GM12878 (cell line): ENCODE measurements at regions not wholly inside any gene's neighbourhood (a gene's known extent, or its start where the extent isn't known, plus 50 kb on each side); places are given as distances from the start of the nearest gene placed in this dataset.

ENCODE experiments used
- ATF3 ChIP-seq: IDR thresholded peaks from 2 replicates; pipeline ENCODE4 v1.6.1; 2011; ENCODE audit warnings: low read depth, mild to moderate bottlenecking, low read length, moderate library complexity, borderline replicate concordance; ENCODE audit errors: extremely low read depth
- ATF7 ChIP-seq: fragments of 450-650 bp; IDR thresholded peaks from 2 replicates; pipeline ENCODE4 v1.6.1; 2016; ENCODE audit warnings: low read depth, mild to moderate bottlenecking
- BCLAF1 ChIP-seq: fragments of 450-650 bp; IDR thresholded peaks from 2 replicates; pipeline ENCODE4 v1.6.1; 2017; ENCODE audit warnings: antibody characterized with exemption, mild to moderate bottlenecking, moderate library complexity
- CBX5 ChIP-seq: sonication (generic); IDR thresholded peaks from 2 replicates; pipeline ENCODE4 v1.6.1; 2016; ENCODE audit warnings: low read depth, moderate library complexity, mild to moderate bottlenecking, inconsistent platforms
- ETV6 ChIP-seq, 2 experiments: fragments of 450-650 bp in 1 of 2; IDR thresholded peaks in 1 of 2; conservative IDR thresholded peaks in 1 of 2; 2 replicates each; pipeline ENCODE4 v1.6.1; 2014; ENCODE audit warnings: antibody characterized with exemption in 1 of 2, borderline replicate concordance in 1 of 2, low read depth in 1 of 2, mild to moderate bottlenecking in 1 of 2, moderate library complexity in 1 of 2
- HDGF ChIP-seq: fragments of 450-650 bp; IDR thresholded peaks from 2 replicates; pipeline ENCODE4 v1.6.1; 2016; ENCODE audit warnings: antibody characterized with exemption
- MEF2A ChIP-seq: IDR thresholded peaks from 2 replicates; pipeline ENCODE4 v1.6.1; 2011; ENCODE audit warnings: low read depth, mild to moderate bottlenecking, low read length, moderate library complexity; ENCODE audit not compliant: insufficient read depth
- NFYB ChIP-seq: IDR thresholded peaks from 2 replicates; pipeline ENCODE4 v1.6.1; 2011; ENCODE audit warnings: low read depth, mild to moderate bottlenecking, low read length, improper control_type of control experiment, moderate library complexity; ENCODE audit not compliant: insufficient read depth
- POU2F2 ChIP-seq: IDR thresholded peaks from 3 replicates; pipeline ENCODE4 v1.6.1; 2011; ENCODE audit warnings: low read depth, mild to moderate bottlenecking, low read length, borderline replicate concordance
- SIX5 ChIP-seq: IDR thresholded peaks from 2 replicates; pipeline ENCODE4 v1.6.1; 2011; ENCODE audit warnings: mild to moderate bottlenecking, low read depth, low read length, moderate library complexity; ENCODE audit not compliant: severe bottlenecking
- SP1 ChIP-seq: IDR thresholded peaks from one replicate; pipeline ENCODE4 v1.6.1; 2011; ENCODE audit warnings: low read depth, low read length
- SREBF2 ChIP-seq: IDR thresholded peaks from 2 replicates; pipeline ENCODE4 v1.6.1; 2012; ENCODE audit warnings: mild to moderate bottlenecking, low read length
- SUZ12 ChIP-seq: fragments of 200-600 bp; sonication (generic); IDR thresholded peaks from one replicate; pipeline ENCODE4 v1.6.1; 2018; ENCODE audit warnings: antibody characterized with exemption, mild to moderate bottlenecking; ENCODE audit not compliant: unreplicated experiment
- TARDBP ChIP-seq: IDR thresholded peaks from 2 replicates; pipeline ENCODE4 v1.6.1; 2016; ENCODE audit warnings: borderline replicate concordance
- ZNF207 ChIP-seq: fragments of 450-650 bp; IDR thresholded peaks from 2 replicates; pipeline ENCODE4 v1.6.1; 2014; ENCODE audit warnings: antibody characterized with exemption, mild to moderate bottlenecking, borderline replicate concordance
- ZNF217 ChIP-seq: fragments of 450-650 bp; IDR thresholded peaks from 2 replicates; pipeline ENCODE4 v1.6.1; 2017; ENCODE audit warnings: antibody characterized with exemption, mild to moderate bottlenecking
- ZNF384 ChIP-seq: IDR thresholded peaks from 2 replicates; pipeline ENCODE4 v1.6.1; 2012; ENCODE audit warnings: low read depth, mild to moderate bottlenecking, low read length, improper control_type of control experiment, borderline replicate concordance
- ZNF592 ChIP-seq: fragments of 450-650 bp; IDR thresholded peaks from 2 replicates; pipeline ENCODE4 v1.6.1; 2017; ENCODE audit warnings: mild to moderate bottlenecking, moderate library complexity

- TF ChIP-seq ZNF592: no peak
- no peak for TF ChIP-seq SUZ12
- TF ChIP-seq ETV6 (conservative IDR thresholded peaks at IDR 0.05 in 1 of 2, IDR thresholded peaks at IDR 0.05 in 1 of 2; ENCODE audit: borderline replicate concordance in 1 of 2, low read depth in 1 of 2): no peak
- TF ChIP-seq ATF7: no peak
- TF ChIP-seq ZNF384: no peak
- TF ChIP-seq ZNF217: no peak
- no peak for TF ChIP-seq MEF2A
- no peak for TF ChIP-seq ATF3
- TF ChIP-seq SIX5: no peak
- no peak for TF ChIP-seq SP1
- no peak for TF ChIP-seq NFYB
- TF ChIP-seq POU2F2: no peak
- no peak for TF ChIP-seq TARDBP
- no peak for TF ChIP-seq BCLAF1
- TF ChIP-seq ZNF207: no peak
- no peak for TF ChIP-seq HDGF
- no peak for TF ChIP-seq CBX5
- TF ChIP-seq SREBF2: no peak
These were observed 77.2 kb upstream of the KCNMB2 start (continued) for GRCh38 chr3:178459038-178459410.
